Mesothelial cell of epicardium (in vitro differentiated cells): ENCODE measurements at regions not wholly inside any gene's neighbourhood (a gene's known extent, or its start where the extent isn't known, plus 50 kb on each side); places are given as distances from the start of the nearest gene placed in this dataset.

Experiments used
- DNase-seq, 2 experiments: peaks; one replicate each; pipeline ENCODE4 v3.0.0; 2021; ENCODE audit warnings: low spot score in 2 of 2; ENCODE audit not compliant: unreplicated experiment in 2 of 2
- H3K27ac Mint-ChIP-seq: 2 replicates; pipeline ENCODE4 v1.8.0; 2021; ENCODE audit warnings: mixed read lengths
- H3K27me3 Mint-ChIP-seq: 2 replicates; pipeline ENCODE4 v1.8.0; 2021; ENCODE audit warnings: low read depth, mixed read lengths
- H3K36me3 Mint-ChIP-seq: 2 replicates; pipeline ENCODE4 v1.8.0; 2021; ENCODE audit warnings: mixed read lengths
- H3K4me1 Mint-ChIP-seq: 2 replicates; pipeline ENCODE4 v1.8.0; 2021; ENCODE audit warnings: mixed read lengths
- H3K4me3 Mint-ChIP-seq: 2 replicates; pipeline ENCODE4 v1.8.0; 2021; ENCODE audit warnings: mild to moderate bottlenecking, moderate library complexity, mixed read lengths
- H3K9me3 Mint-ChIP-seq: 2 replicates; pipeline ENCODE4 v1.8.0; 2021; ENCODE audit warnings: mixed read lengths
- TF ChIP-seq, protein P1 (sequence below): fragments of 200-600 bp; sonication (generic); IDR thresholded peaks from one replicate; pipeline ENCODE4 v1.5.0; 2021; ENCODE audit warnings: antibody characterized with exemption; ENCODE audit not compliant: unreplicated experiment

DNA sequence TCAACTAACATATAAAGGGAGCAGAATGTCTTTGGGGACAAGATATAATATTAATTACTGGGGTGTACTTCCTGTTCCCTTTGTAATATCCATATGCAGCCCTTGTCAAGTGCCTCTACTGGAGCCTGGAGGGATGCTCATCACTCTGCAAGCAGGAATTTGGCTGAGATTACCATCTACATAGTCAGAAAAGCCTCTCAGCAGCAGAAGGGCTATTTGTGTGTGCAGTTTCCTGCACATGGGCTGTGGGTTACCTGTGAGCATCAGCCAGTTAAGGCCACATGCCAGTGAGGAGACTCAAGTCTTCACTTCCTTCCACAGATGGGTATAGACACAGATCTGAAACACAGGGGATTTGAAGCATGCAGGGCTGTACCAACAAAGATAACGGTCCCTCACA, 278.1 kb upstream of the PLSCR5 start:
- Mint-ChIP-seq H3K27me3 (no peaks in the 10 kb centered on the region), H3K4me1 (peaks cover 37% of the 10 kb centered on the region), H3K4me3 (no peak overlapping the region), H3K27ac (no peak overlapping the region), H3K36me3 (no peaks in the 10 kb centered on the region), H3K9me3 (no peaks in the 10 kb centered on the region)
- TF ChIP-seq, protein P1, sequence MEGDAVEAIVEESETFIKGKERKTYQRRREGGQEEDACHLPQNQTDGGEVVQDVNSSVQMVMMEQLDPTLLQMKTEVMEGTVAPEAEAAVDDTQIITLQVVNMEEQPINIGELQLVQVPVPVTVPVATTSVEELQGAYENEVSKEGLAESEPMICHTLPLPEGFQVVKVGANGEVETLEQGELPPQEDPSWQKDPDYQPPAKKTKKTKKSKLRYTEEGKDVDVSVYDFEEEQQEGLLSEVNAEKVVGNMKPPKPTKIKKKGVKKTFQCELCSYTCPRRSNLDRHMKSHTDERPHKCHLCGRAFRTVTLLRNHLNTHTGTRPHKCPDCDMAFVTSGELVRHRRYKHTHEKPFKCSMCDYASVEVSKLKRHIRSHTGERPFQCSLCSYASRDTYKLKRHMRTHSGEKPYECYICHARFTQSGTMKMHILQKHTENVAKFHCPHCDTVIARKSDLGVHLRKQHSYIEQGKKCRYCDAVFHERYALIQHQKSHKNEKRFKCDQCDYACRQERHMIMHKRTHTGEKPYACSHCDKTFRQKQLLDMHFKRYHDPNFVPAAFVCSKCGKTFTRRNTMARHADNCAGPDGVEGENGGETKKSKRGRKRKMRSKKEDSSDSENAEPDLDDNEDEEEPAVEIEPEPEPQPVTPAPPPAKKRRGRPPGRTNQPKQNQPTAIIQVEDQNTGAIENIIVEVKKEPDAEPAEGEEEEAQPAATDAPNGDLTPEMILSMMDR: no peak
- DNase-seq: no peak

DNA sequence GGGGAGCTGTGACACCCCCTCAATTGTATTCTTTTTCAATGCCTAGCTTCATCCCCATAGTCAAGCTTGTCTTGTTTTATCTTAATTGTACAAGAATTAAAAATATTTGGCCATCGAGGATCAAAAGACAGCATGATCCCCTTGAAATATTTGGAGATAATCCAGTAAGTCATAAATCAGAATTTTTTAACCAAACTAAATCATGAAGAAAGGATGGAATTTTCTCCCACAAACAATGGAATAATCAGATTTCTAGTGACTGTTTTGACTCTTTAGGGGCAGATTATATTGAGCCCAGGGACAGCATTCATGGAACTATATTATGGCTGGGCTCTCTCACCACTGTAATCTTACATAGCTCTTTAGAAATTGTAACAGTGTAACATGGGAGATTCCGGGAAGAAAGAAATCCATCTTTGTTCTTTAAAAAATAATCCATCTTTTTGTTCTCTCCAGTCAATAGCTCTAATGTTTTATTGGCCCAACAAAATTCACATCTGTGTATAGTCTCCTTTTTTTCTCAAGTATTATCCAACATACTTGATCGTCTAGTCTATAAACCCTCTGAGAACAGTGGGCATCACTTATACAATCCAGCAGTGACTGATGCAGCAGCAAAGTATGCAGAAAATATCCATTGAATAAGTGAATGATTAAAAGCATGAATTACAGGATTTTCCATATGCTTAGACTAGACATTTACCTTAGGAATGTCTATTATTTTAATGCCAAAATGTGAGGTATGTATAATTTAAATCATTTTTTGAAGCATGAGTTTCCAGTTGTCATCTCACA, 277.0 kb upstream of the PLSCR5 start:
- no peaks in the 10 kb centered on the region for H3K27me3 Mint-ChIP-seq
- no peak for DNase-seq
- TF ChIP-seq, protein P1: no peak
- H3K36me3 Mint-ChIP-seq: no peaks in the 10 kb centered on the region
- no peak overlapping the region for H3K27ac Mint-ChIP-seq
- no peak overlapping the region for H3K4me3 Mint-ChIP-seq
- no peaks in the 10 kb centered on the region for H3K9me3 Mint-ChIP-seq
- H3K4me1 Mint-ChIP-seq: peaks cover 37% of the 10 kb centered on the region

DNA sequence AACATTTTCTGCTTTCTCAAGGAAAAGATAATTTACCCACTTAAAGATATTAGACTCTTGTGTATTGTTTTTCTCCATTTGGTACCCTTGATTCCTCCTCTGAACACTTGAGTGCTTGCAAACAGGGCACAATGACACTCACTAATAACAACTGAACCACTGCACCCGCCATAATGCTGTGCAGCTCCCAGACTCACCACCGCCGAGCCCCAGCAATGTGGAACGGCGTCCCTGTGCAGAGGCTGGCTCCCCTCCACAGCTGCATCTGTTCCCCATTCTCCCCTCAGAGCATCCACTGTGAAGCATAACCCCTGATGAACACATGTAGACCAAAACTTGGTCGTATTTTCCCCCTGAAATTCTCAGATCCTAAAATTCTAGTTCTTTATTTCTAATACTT, 276.2 kb upstream of the PLSCR5 start:
- no peak overlapping the region for H3K27ac Mint-ChIP-seq
- DNase-seq: no peak
- H3K9me3 Mint-ChIP-seq: no peaks in the 10 kb centered on the region
- H3K4me3 Mint-ChIP-seq: no peak overlapping the region
- TF ChIP-seq, protein P1: no peak
- H3K4me1 Mint-ChIP-seq: peaks cover 37% of the 10 kb centered on the region
- no peaks in the 10 kb centered on the region for H3K36me3 Mint-ChIP-seq
- no peaks in the 10 kb centered on the region for H3K27me3 Mint-ChIP-seq

DNA sequence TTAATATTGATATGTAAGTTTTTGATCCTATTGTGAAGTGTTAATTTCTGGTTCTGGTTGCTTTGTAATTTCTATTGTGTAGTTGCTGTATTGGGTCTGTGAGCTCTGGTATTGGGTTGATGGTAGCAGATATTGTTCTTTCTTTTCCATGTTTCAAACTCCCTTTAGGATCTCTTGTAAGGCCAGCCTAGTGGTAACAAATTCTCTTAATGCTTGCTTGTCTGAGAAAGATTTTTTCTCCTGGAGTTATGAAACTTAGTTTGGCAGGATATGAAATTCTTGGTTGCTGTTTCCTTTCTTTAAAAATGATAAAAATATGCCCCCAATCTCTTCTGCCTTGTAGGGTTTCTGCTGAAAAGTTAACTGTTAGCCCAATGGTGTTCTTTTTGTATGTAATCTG, 268.6 kb upstream of the PLSCR5 start:
- Mint-ChIP-seq H3K36me3 (peaks cover 4% of the 10 kb centered on the region), H3K27me3 (no peaks in the 10 kb centered on the region), H3K4me3 (no peak overlapping the region), H3K27ac (no peak overlapping the region), H3K9me3 (peaks cover 40% of the 10 kb centered on the region), H3K4me1 (no peaks in the 10 kb centered on the region)
- no peak for DNase-seq
- TF ChIP-seq, protein P1: no peak

DNA sequence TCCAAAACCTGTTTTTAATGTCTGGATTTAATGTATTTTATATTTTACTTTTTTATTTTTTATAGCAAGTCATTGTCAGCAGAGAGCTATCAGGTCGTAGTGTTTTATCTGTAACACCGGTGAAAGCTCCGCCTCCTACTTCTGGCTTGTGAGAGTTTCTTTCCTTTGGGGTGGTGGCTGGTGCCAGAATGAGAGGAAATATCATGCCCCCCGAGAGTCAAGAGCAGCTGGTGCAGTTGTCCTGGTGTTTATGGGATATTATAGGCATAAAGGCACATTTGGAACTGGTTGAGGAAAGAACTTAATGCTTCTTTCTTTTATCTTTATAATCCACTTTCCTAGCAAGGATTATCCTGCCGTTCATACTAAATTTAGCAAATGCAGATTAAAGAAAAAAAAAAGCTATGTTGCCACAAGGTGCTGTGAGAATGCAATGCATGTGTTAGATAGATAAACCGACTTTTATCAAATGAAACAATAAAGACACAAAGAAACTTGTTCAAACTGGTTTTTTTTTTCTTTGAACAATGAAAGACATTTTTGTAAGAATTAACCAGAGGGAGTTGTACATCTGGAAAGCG, 260.1 kb upstream of the PLSCR5 start:
- no peak overlapping the region for H3K27ac Mint-ChIP-seq
- H3K36me3 Mint-ChIP-seq: no peaks in the 10 kb centered on the region
- no peak for DNase-seq
- no peaks in the 10 kb centered on the region for H3K27me3 Mint-ChIP-seq
- no peak overlapping the region for H3K4me3 Mint-ChIP-seq
- H3K9me3 Mint-ChIP-seq: no peaks in the 10 kb centered on the region
- peaks cover 2% of the 10 kb centered on the region for H3K4me1 Mint-ChIP-seq
- TF ChIP-seq, protein P1: no peak
